ENCODE measurements at regions not wholly inside any gene's neighbourhood (a gene's known extent, or its start where the extent isn't known, plus 50 kb on each side); places are given as distances from the start of the nearest gene placed in this dataset.
A peak's percentile ranks its signal among the peaks of the same experiment; 100 is the strongest.

DNA sequence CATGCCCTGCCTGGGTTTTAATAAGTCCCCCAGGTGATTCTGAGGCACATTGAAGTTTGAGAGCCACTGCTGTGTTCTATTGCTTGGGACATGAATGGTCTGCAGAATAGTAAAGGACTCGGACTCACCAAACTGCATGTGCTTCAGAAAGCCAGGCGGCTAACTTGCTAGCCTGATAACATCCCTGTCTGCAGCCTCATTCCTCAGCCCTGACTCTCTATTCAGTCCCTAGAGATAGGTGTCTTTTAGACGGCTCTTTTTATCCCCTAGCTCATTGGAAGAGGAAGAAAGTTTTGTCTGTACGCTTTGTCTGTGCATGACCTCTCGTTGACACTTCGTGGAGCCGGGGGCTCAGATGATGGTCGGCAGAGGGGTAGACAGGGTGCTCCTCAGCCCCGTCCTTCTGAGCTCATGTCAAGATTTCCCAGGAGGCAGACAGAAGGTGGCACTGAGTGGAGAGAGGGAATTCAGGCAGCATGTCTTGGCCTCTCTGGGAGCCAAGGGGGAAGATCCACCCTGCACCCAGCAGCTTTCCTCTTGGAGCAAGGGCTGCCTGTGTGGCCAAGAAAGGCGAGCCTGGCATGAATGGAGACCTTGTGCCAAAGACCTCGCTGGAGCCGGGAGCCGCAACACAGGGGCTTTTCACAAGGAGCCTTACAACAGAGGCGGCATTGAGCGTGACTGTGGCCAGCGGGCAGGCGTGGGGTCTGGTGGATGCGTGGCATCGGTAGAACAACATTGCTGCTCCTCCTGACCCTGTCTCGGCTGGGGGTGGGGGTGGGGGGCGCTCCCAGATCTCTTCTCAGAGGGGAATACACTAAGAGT, 51.1 kb upstream of the PODXL start:
- in situ Hi-C loops (cut with MboI; ENCODE audit: low sequenced_read_pairs) (no loop called here), intact Hi-C loops (cut with micrococcal nuclease) (no loop called here), dilution Hi-C loops (cut with HindIII; ENCODE audit: low sequenced_read_pairs, unreplicated experiment) (no loop called here)
- Histone ChIP-seq H3K9me3 (ENCODE audit: control insufficient read depth, insufficient read depth, low read length) (no peaks in the 10 kb centered on the region), H2AK9ac (replicated peaks; ENCODE audit: low read depth, low read length, poor library complexity) (no peak overlapping the region), H3K4ac (ENCODE audit: low read depth, low read length) (no peak overlapping the region), H2BK20ac (ENCODE audit: low read depth, low read length) (0 out of 2 replicates have a peak overlapping the region, but pooled peaks have one; percentile 10), H2BK15ac (ENCODE audit: low read depth, low read length) (no peak overlapping the region), H3K18ac (ENCODE audit: low read depth, low read length) (no peak overlapping the region), H3K9ac (ENCODE audit: low read depth, low read length) (no peak overlapping the region), H2BK120ac (ENCODE audit: low read depth, low read length) (no peak overlapping the region), H2AK5ac (ENCODE audit: low read depth, low read length) (0 out of 2 replicates have a peak overlapping the region, but pooled peaks have one; percentile 16), H3K4me1 (ENCODE audit: control insufficient read depth, insufficient read depth, low read length) (peaks cover 1% of the 10 kb centered on the region; the same call in 1 of the 2 replicates), H4K20me1 (ENCODE audit: insufficient read depth, low read length) (no peaks in the 10 kb centered on the region), H3K4me2 (ENCODE audit: low read depth, low read length) (no peak overlapping the region), H3K4me3 (ENCODE audit: insufficient read depth, low read depth, low read length) (no peak overlapping the region), H3K79me1 (ENCODE audit: low read depth in 1 of 2, low read length in 2 of 2) (no peaks in the 10 kb centered on the region), H3K9me1 (ENCODE audit: insufficient read depth, low read length) (peaks cover 12% of the 10 kb centered on the region; the same call in 1 of the 2 replicates), H4K91ac (ENCODE audit: insufficient read depth, low read depth, low read length) (no peak overlapping the region), H3K36me3 (ENCODE audit: control insufficient read depth, insufficient read depth, low read length) (no peaks in the 10 kb centered on the region), H2BK5ac (ENCODE audit: low read depth, low read length, poor library complexity, severe bottlenecking) (no peak overlapping the region), H2AFZ (replicated peaks; ENCODE audit: low read length, poor library complexity) (no peak overlapping the region), H3K27ac (ENCODE audit: insufficient read depth, low read length) (no peak overlapping the region), H3K23ac (ENCODE audit: low read depth, low read length) (no peak overlapping the region), H4K8ac (ENCODE audit: low read depth in 2 of 2, low read length in 2 of 2) (no peak overlapping the region), H3K27me3 (ENCODE audit: control insufficient read depth, insufficient read depth, low read length) (peaks cover 8% of the 10 kb centered on the region; the same call in 1 of the 2 replicates), H3K56ac (ENCODE audit: extremely low read depth, insufficient read depth, low read length) (no peak overlapping the region), H3K14ac (replicated peaks; ENCODE audit: low read depth, low read length) (no peak overlapping the region), H4K5ac (ENCODE audit: low read depth, low read length) (no peak overlapping the region)
- DNase-seq (no peak), ATAC-seq (ENCODE audit: low read depth) (no peak)
- POLR2A ChIA-PET (ENCODE audit: unreplicated experiment): no interaction called here
- TF ChIP-seq RCOR1 (IDR thresholded peaks at IDR 0.05; ENCODE audit: insufficient replicate concordance, low read length) (no peak), CHD1 (IDR thresholded peaks at IDR 0.05; ENCODE audit: low read depth, low read length) (no peak), RFX5 (IDR thresholded peaks at IDR 0.05; ENCODE audit: low read depth, low read length) (no peak), NFE2L2 (IDR thresholded peaks at IDR 0.05; ENCODE audit: low read depth, low read length) (no peak), POLR2A (IDR thresholded peaks at IDR 0.05; ENCODE audit: low read depth, low read length) (no peak), BHLHE40 (IDR thresholded peaks at IDR 0.05; ENCODE audit: low read depth, low read length) (no peak), FOS (IDR thresholded peaks at IDR 0.05; ENCODE audit: low read depth, low read length) (no peak), CEBPB (IDR thresholded peaks at IDR 0.05; ENCODE audit: low read depth, low read length) (no peak), RAD21 (IDR thresholded peaks at IDR 0.05; ENCODE audit: low read length) (no peak), SMC3 (IDR thresholded peaks at IDR 0.05; ENCODE audit: low read depth, low read length) (no peak), MAZ (IDR thresholded peaks at IDR 0.05; ENCODE audit: borderline replicate concordance, low read depth, low read length) (no peak), MXI1 (IDR thresholded peaks at IDR 0.05; ENCODE audit: borderline replicate concordance, low read depth, low read length) (no peak)
- TF ChIP-seq, protein P1, sequence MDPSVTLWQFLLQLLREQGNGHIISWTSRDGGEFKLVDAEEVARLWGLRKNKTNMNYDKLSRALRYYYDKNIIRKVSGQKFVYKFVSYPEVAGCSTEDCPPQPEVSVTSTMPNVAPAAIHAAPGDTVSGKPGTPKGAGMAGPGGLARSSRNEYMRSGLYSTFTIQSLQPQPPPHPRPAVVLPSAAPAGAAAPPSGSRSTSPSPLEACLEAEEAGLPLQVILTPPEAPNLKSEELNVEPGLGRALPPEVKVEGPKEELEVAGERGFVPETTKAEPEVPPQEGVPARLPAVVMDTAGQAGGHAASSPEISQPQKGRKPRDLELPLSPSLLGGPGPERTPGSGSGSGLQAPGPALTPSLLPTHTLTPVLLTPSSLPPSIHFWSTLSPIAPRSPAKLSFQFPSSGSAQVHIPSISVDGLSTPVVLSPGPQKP (IDR thresholded peaks at IDR 0.05; ENCODE audit: borderline replicate concordance, low read depth, low read length): no peak
- TF ChIP-seq, protein P2, sequence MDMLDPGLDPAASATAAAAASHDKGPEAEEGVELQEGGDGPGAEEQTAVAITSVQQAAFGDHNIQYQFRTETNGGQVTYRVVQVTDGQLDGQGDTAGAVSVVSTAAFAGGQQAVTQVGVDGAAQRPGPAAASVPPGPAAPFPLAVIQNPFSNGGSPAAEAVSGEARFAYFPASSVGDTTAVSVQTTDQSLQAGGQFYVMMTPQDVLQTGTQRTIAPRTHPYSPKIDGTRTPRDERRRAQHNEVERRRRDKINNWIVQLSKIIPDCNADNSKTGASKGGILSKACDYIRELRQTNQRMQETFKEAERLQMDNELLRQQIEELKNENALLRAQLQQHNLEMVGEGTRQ (IDR thresholded peaks at IDR 0.05; ENCODE audit: low read depth, low read length): no peak
- TF ChIP-seq, protein P3, sequence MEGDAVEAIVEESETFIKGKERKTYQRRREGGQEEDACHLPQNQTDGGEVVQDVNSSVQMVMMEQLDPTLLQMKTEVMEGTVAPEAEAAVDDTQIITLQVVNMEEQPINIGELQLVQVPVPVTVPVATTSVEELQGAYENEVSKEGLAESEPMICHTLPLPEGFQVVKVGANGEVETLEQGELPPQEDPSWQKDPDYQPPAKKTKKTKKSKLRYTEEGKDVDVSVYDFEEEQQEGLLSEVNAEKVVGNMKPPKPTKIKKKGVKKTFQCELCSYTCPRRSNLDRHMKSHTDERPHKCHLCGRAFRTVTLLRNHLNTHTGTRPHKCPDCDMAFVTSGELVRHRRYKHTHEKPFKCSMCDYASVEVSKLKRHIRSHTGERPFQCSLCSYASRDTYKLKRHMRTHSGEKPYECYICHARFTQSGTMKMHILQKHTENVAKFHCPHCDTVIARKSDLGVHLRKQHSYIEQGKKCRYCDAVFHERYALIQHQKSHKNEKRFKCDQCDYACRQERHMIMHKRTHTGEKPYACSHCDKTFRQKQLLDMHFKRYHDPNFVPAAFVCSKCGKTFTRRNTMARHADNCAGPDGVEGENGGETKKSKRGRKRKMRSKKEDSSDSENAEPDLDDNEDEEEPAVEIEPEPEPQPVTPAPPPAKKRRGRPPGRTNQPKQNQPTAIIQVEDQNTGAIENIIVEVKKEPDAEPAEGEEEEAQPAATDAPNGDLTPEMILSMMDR (conservative IDR thresholded peaks at IDR 0.05; ENCODE audit: low read depth, low read length): no peak
- CTCF ChIA-PET: no interaction called here
- WGBS, 2 experiments (ENCODE audit: extremely low coverage in 2 of 2, insufficient read length in 1 of 2): 52% methylated on average over 4 of the region's 21 CpGs; no CpG with 5 or more reads in 1 of the 2 experiments
- no TSS peak for BruUV-seq (replicated peaks)

Data from IMR-90 (cell line).